Common myeloid progenitor, CD34-positive (primary cell): ENCODE measurements at regions not wholly inside any gene's neighbourhood (a gene's known extent, or its start where the extent isn't known, plus 50 kb on each side); places are given as distances from the start of the nearest gene placed in this dataset.
A peak's percentile ranks its signal among the peaks of the same experiment; 100 is the strongest.
"Not testable (repeated sequence)": the region's sequence is repeated elsewhere in the genome, so short reads cannot be mapped to it uniquely, and the experiment has no call there.

Experiments
- CTCF ChIA-PET: fragments of 350-600 bp; sonication (Branson Sonifier 250); formaldehyde crosslinking; loops from one replicate; lab custom pipeline; 2021; ENCODE audit warnings: antibody characterized with exemption; lab: Charles Lee
- POLR2A ChIA-PET: fragments of 350-600 bp; sonication (Branson Sonifier 250); formaldehyde crosslinking; loops from one replicate; lab custom pipeline; 2021; ENCODE audit warnings: antibody characterized with exemption; lab: Charles Lee
- DNase-seq, 3 donors: peaks; one replicate each; pipeline versions ENCODE4 v3.0.0 to v3.0.0-alpha.2; 2013
- H3K27ac ChIP-seq, 2 experiments: 1 replicate in 1 of 2; 2 replicates in 1 of 2; pipeline ENCODE4 v1.7.0; 2013; ENCODE audit warnings: inconsistent platforms in 2 of 2, low read length in 2 of 2, mild to moderate bottlenecking in 2 of 2, low read depth in 1 of 2, moderate library complexity in 1 of 2; ENCODE audit not compliant: severe bottlenecking in 2 of 2, insufficient read depth in 1 of 2, poor library complexity in 1 of 2
- H3K27me3 ChIP-seq, 5 experiments: replicated peaks in 2 of 5; 1 replicate in 3 of 5; 2 replicates in 2 of 5; pipeline versions ENCODE4 v1.6.1 to v1.7.0; 2013; ENCODE audit warnings: low read length in 4 of 5, mild to moderate bottlenecking in 2 of 5, moderate library complexity in 2 of 5, inconsistent platforms in 1 of 5; ENCODE audit not compliant: insufficient read depth in 5 of 5, control insufficient read depth in 4 of 5
- H3K36me3 ChIP-seq, 4 experiments: 1 replicate in 2 of 4; 2 replicates in 2 of 4; pipeline versions ENCODE4 v1.6.1 to v1.7.0; 2013; ENCODE audit warnings: low read length in 3 of 4, control low read depth in 1 of 4, mild to moderate bottlenecking in 1 of 4; ENCODE audit not compliant: control insufficient read depth in 4 of 4, insufficient read depth in 4 of 4
- H3K4me1 ChIP-seq, 4 experiments: 1 replicate in 3 of 4; 2 replicates in 1 of 4; pipeline versions ENCODE4 v1.6.1 to v1.7.1; 2013; ENCODE audit warnings: low read length in 3 of 4, mild to moderate bottlenecking in 3 of 4, control low read depth in 1 of 4, inconsistent platforms in 1 of 4, moderate library complexity in 1 of 4; ENCODE audit not compliant: control insufficient read depth in 4 of 4, insufficient read depth in 4 of 4; ENCODE audit errors: control extremely low read depth in 1 of 4
- H3K4me3 ChIP-seq, 7 experiments: 1 replicate in 4 of 7; 2 replicates in 3 of 7; pipeline versions ENCODE4 v1.5.1 to v1.7.0; 2013; ENCODE audit warnings: mild to moderate bottlenecking in 7 of 7, low read length in 6 of 7, moderate library complexity in 6 of 7, inconsistent platforms in 2 of 7, low read depth in 2 of 7, control low read depth in 1 of 7; ENCODE audit not compliant: insufficient read depth in 4 of 7, control insufficient read depth in 1 of 7; ENCODE audit errors: extremely low read depth in 1 of 7
- H3K9me3 ChIP-seq, 5 experiments: 1 replicate in 4 of 5; 2 replicates in 1 of 5; pipeline versions ENCODE4 v1.6.1 to v1.7.1; 2013; ENCODE audit warnings: low read length in 4 of 5, mild to moderate bottlenecking in 2 of 5, inconsistent platforms in 1 of 5, low read depth in 1 of 5, moderate library complexity in 1 of 5; ENCODE audit not compliant: control insufficient read depth in 4 of 5, insufficient read depth in 2 of 5; ENCODE audit errors: control extremely low read depth in 1 of 5
- WGBS: methylation state at CpG from one replicate; pipeline ENCODE4 v1.1.5; 2013; ENCODE audit not compliant: insufficient coverage; 5-methylcytosine and 5-hydroxymethylcytosine counted together

- H3K27ac ChIP-seq, result no peak overlapping the region
- no peaks in the 10 kb centered on the region for H3K9me3 ChIP-seq
- no peak for DNase-seq
- H3K4me3 ChIP-seq, result no peak overlapping the region
- CTCF ChIA-PET, result interaction anchor here (0.7 kb wide), 1 partner anchor 99 kb away, joined by 3 read pairs; no protein-coding TSS in a partner anchor
- no peaks in the 10 kb centered on the region for H3K4me1 ChIP-seq
- no peaks in the 10 kb centered on the region for H3K36me3 ChIP-seq
- POLR2A ChIA-PET, result no interaction called here
- 93% methylated on average over 3 of the region's 4 CpGs for WGBS
- H3K27me3 ChIP-seq, result no peaks in the 10 kb centered on the region
Observed at GRCh38 chr1:121443001-121443540, 258.3 kb downstream of the SRGAP2C start.

GRCh38 chr1:121444096-121444495 lies 259.3 kb downstream of the SRGAP2C start:
- Histone ChIP-seq H3K27ac (no peak overlapping the region), H3K4me1 (no peaks in the 10 kb centered on the region), H3K36me3 (no peaks in the 10 kb centered on the region), H3K9me3 (no peaks in the 10 kb centered on the region), H3K4me3 (no peak overlapping the region), H3K27me3 (no peaks in the 10 kb centered on the region)
- DNase-seq, result no peak
- CTCF ChIA-PET, result no interaction called here
- POLR2A ChIA-PET, result no interaction called here

- ChIA-PET POLR2A (no interaction called here), CTCF (interaction anchor here (0.9 kb wide), 1 partner anchor 64 kb away, joined by 3 read pairs; no protein-coding TSS in a partner anchor)
- Histone ChIP-seq H3K4me1 (no peaks in the 10 kb centered on the region), H3K27ac (no peak overlapping the region), H3K36me3 (no peaks in the 10 kb centered on the region), H3K27me3 (no peaks in the 10 kb centered on the region), H3K9me3 (no peaks in the 10 kb centered on the region), H3K4me3 (no peak overlapping the region)
- no peak for DNase-seq
Observed at GRCh38 chr1:121445679-121446078, 260.9 kb downstream of the SRGAP2C start.

- H3K9me3 ChIP-seq, POLR2A ChIA-PET, H3K4me3 ChIP-seq, H3K27me3 ChIP-seq, CTCF ChIA-PET, H3K36me3 ChIP-seq, H3K27ac ChIP-seq, H3K4me1 ChIP-seq: not testable (repeated sequence)
- no CpG with 5 or more reads among the region's 1 CpG for WGBS
- peak in 2 of 3 donors; percentile 2 to 3 for DNase-seq
Observed at GRCh38 chr1:121447280-121447923, 262.6 kb downstream of the SRGAP2C start.

GRCh38 chr1:121448064-121448463 lies 263.3 kb downstream of the SRGAP2C start:
- H3K4me1 ChIP-seq, DNase-seq, CTCF ChIA-PET, H3K27ac ChIP-seq, H3K4me3 ChIP-seq, H3K36me3 ChIP-seq, H3K27me3 ChIP-seq, H3K9me3 ChIP-seq, POLR2A ChIA-PET: not testable (repeated sequence)
- WGBS, result no CpG with 5 or more reads among the region's 3 CpGs

GRCh38 chr1:121448851-121449250 lies 264.1 kb downstream of the SRGAP2C start:
- no peak for DNase-seq
- no peak overlapping the region for H3K27ac ChIP-seq
- H3K4me1 ChIP-seq, result no peaks in the 10 kb centered on the region
- H3K4me3 ChIP-seq, result no peak overlapping the region
- no peaks in the 10 kb centered on the region for H3K9me3 ChIP-seq
- ChIA-PET CTCF (no interaction called here), POLR2A (no interaction called here)
- no CpG with 5 or more reads among the region's 2 CpGs for WGBS
- H3K36me3 ChIP-seq, result no peaks in the 10 kb centered on the region
- H3K27me3 ChIP-seq, result no peaks in the 10 kb centered on the region

- CTCF ChIA-PET, result no interaction called here
- H3K4me1 ChIP-seq, result no peaks in the 10 kb centered on the region
- H3K27ac ChIP-seq, result no peak overlapping the region
- peaks cover 0 to 1% (median 0%) of the 10 kb centered on the region in 5 experiments for H3K9me3 ChIP-seq
- POLR2A ChIA-PET, result no interaction called here
- H3K4me3 ChIP-seq, result no peak overlapping the region
- no peaks in the 10 kb centered on the region for H3K27me3 ChIP-seq
- DNase-seq, result no peak
- no CpG with 5 or more reads among the region's 1 CpG for WGBS
- no peaks in the 10 kb centered on the region for H3K36me3 ChIP-seq
Observed at GRCh38 chr1:121452484-121452883, 267.7 kb downstream of the SRGAP2C start.
